Lung (tissue), 11 donors: ENCODE measurements at regions not wholly inside any gene's neighbourhood (a gene's known extent, or its start where the extent isn't known, plus 50 kb on each side); places are given as distances from the start of the nearest gene placed in this dataset.

Experiments used
- ATAC-seq: fragments of 200-7000 bp; cut with Tn5 transposase; one replicate; pipeline ENCODE4 v1.9.1; 2020; ENCODE audit warnings: moderate number of reproducible peaks; ENCODE audit not compliant: insufficient read depth, low FRiP score
- DNase-seq, 3 donors: peaks; one replicate each; pipeline ENCODE4 v3.0.0-alpha.2; 2013 to 2017
- H3K27ac ChIP-seq, 2 donors: one replicate each; pipeline ENCODE4 v1.5.1; 2013; ENCODE audit warnings: mild to moderate bottlenecking in 2 of 2, moderate library complexity in 2 of 2, control low read depth in 1 of 2, inconsistent platforms in 1 of 2, low read depth in 1 of 2, low read length in 1 of 2
- H3K27me3 ChIP-seq, 3 donors: one replicate each; pipeline ENCODE4 v1.5.1; 2013; ENCODE audit warnings: low read length in 2 of 3; ENCODE audit not compliant: control insufficient read depth in 3 of 3, insufficient read depth in 3 of 3
- H3K36me3 ChIP-seq, 4 donors: one replicate each; pipeline ENCODE4 v1.5.1; 2013; ENCODE audit warnings: low read length in 4 of 4, mild to moderate bottlenecking in 1 of 4, moderate library complexity in 1 of 4; ENCODE audit not compliant: control insufficient read depth in 4 of 4, insufficient read depth in 4 of 4
- H3K4me1 ChIP-seq, 5 donors: one replicate each; pipeline ENCODE4 v1.5.1; 2013; ENCODE audit warnings: low read length in 5 of 5, mild to moderate bottlenecking in 2 of 5, moderate library complexity in 1 of 5; ENCODE audit not compliant: control insufficient read depth in 5 of 5, insufficient read depth in 5 of 5
- H3K4me3 ChIP-seq: one replicate; pipeline ENCODE4 v1.5.1; 2013; ENCODE audit warnings: mild to moderate bottlenecking, control low read depth, moderate library complexity
- H3K9ac ChIP-seq, 2 donors: one replicate each; pipeline ENCODE4 v1.5.1; 2013; ENCODE audit warnings: low read length in 2 of 2, control low read depth in 1 of 2; ENCODE audit not compliant: insufficient read depth in 1 of 2
- H3K9me3 ChIP-seq, 4 donors: one replicate each; pipeline ENCODE4 v1.5.1; 2013; ENCODE audit warnings: low read length in 3 of 4, mild to moderate bottlenecking in 1 of 4, moderate library complexity in 1 of 4; ENCODE audit not compliant: control insufficient read depth in 4 of 4, insufficient read depth in 3 of 4
- WGBS, 2 donors: extraction: QIAGEN DNeasy Blood & Tissue Kit; methylation state at CpG; one replicate each; pipeline ENCODE4 v1.1.7; 2013; 5-methylcytosine and 5-hydroxymethylcytosine counted together
- TF ChIP-seq, protein P1 (sequence below): IDR thresholded peaks from 2 replicates; pipeline ENCODE4 v1.5.1; 2012; ENCODE audit warnings: mild to moderate bottlenecking; ENCODE audit errors: control extremely low read depth, extremely low read depth
- donor health status: control.
- donor health status: control.
- donor health status: Bipolar disorder and iron deficiency.
- donor health status: healthy.
- donor health status: DM: yes; HTN: yes; CAD: no.

DNA sequence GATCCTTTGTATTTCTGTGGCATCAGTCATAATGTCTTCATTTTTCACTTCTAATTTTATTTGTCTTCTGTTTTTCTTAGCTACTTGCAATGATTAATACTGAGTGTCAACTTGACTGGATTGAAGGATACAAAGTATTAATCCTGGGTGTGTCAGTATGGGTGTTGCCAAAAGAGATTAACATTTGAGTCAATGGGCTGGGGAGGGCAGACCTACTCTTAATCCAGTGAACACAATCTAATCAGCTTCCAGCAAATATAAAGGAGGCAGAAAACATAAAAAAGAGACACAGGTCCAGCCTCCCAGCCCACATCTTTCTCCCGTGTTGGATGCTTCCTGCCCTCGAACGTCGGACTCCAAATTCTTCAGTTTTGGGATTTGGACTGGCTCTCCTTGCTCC lies 640.9 kb upstream of the MIR17HG start:
- peaks cover 0 to 5% (median 0%) of the 10 kb centered on the region in 5 donors for H3K4me1 ChIP-seq
- H3K4me3 ChIP-seq = no peak overlapping the region
- WGBS, 2 donors = 91 to 97% methylated on average over 4 of the region's 4 CpGs
- TF ChIP-seq, protein P1, sequence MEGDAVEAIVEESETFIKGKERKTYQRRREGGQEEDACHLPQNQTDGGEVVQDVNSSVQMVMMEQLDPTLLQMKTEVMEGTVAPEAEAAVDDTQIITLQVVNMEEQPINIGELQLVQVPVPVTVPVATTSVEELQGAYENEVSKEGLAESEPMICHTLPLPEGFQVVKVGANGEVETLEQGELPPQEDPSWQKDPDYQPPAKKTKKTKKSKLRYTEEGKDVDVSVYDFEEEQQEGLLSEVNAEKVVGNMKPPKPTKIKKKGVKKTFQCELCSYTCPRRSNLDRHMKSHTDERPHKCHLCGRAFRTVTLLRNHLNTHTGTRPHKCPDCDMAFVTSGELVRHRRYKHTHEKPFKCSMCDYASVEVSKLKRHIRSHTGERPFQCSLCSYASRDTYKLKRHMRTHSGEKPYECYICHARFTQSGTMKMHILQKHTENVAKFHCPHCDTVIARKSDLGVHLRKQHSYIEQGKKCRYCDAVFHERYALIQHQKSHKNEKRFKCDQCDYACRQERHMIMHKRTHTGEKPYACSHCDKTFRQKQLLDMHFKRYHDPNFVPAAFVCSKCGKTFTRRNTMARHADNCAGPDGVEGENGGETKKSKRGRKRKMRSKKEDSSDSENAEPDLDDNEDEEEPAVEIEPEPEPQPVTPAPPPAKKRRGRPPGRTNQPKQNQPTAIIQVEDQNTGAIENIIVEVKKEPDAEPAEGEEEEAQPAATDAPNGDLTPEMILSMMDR = no peak
- ATAC-seq = no peak
- H3K9me3 ChIP-seq = no peaks in the 10 kb centered on the region
- H3K9ac ChIP-seq = no peak overlapping the region
- H3K27me3 ChIP-seq = no peaks in the 10 kb centered on the region
- no peak overlapping the region for H3K27ac ChIP-seq
- no peak for DNase-seq
- no peaks in the 10 kb centered on the region for H3K36me3 ChIP-seq

DNA sequence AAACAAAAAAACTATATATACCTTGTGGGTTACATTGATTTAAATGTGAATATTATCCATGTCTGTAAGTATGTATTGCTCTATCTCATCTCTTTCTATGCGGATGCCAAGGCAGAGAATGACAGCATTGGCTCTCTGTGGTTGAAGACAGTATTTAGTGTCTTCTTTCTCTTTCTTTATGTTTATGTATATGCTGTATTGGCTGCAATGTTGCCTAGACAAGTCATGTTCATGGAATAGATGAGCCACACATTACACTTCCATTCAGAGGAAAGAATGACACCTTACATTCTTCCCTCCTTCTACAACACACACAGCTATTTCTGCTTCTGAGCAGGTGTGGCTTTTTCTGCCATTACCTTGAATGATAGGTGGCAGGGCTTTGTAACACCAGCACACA lies 639.4 kb upstream of the MIR17HG start:
- no peak for DNase-seq
- Histone ChIP-seq H3K4me1 (peaks cover 0 to 5% (median 0%) of the 10 kb centered on the region in 5 donors), H3K9me3 (no peaks in the 10 kb centered on the region), H3K4me3 (no peak overlapping the region), H3K27ac (no peak overlapping the region), H3K36me3 (no peaks in the 10 kb centered on the region), H3K9ac (no peak overlapping the region), H3K27me3 (no peaks in the 10 kb centered on the region)
- ATAC-seq = no peak
- 91 to 95% methylated on average over 1 of the region's 1 CpG for WGBS, 2 donors
- TF ChIP-seq, protein P1 = no peak

DNA sequence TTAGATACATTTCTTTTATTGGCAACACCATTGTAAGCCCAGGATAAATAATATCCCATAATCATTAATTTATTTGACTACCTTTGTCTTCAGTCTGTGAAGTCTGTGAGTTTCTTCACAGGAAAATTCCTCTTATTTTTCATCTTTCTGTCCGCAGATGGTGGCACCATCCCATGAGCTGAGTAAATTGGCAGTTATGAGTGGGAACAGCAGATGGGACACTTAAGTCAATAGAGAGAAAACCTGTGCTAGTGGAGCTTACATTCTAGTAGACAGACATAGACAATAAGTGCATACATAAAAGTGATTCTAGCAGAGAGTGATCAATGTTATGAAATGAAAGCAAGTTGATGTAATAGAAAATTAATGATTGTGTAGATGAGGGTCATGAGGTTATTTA lies 638.2 kb upstream of the MIR17HG start:
- TF ChIP-seq, protein P1 = no peak
- ATAC-seq (no peak), DNase-seq (no peak)
- Histone ChIP-seq H3K4me1 (peaks cover 0 to 5% (median 0%) of the 10 kb centered on the region in 5 donors), H3K27ac (no peak overlapping the region), H3K9ac (no peak overlapping the region), H3K9me3 (no peaks in the 10 kb centered on the region), H3K36me3 (no peaks in the 10 kb centered on the region), H3K27me3 (no peaks in the 10 kb centered on the region), H3K4me3 (no peak overlapping the region)
- WGBS, 2 donors = 98% methylated on average over 1 of the region's 1 CpG

DNA sequence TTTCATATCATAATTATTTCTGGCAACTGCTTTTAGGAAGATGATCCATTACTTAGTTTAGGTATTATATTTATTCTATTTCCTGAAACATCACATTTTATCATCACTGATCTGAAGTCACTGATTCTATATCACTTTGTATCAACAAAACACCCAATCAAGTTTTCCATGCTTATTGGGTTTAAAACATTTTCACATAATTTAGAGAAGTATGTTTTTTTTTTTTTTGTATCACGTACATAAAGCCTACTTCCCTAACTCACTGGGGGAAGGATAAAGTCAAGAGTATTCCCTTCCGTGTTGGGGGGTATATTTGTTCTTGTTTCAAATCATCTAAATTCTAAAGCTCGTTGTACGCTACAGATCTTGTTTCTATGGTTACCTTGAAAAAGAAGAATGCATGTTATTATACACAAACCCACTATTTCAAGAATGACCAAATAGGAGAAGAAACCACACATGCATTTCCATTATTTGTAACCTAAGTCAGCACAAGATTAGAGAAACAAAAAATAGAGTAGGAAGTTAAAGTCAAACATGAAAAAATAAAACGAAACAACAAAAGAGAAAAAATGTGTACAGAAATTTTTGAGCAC lies 637.2 kb upstream of the MIR17HG start:
- Histone ChIP-seq H3K9me3 (no peaks in the 10 kb centered on the region), H3K27ac (no peak overlapping the region), H3K4me1 (peaks cover 0 to 5% (median 0%) of the 10 kb centered on the region in 5 donors), H3K4me3 (no peak overlapping the region), H3K27me3 (no peaks in the 10 kb centered on the region), H3K36me3 (no peaks in the 10 kb centered on the region), H3K9ac (no peak overlapping the region)
- TF ChIP-seq, protein P1 = no peak
- 63 to 71% methylated on average over 5 of the region's 5 CpGs for WGBS, 2 donors
- DNase-seq = peak in 1 of 3 donors; percentile 50
- no peak for ATAC-seq
